ENCODE measurements at regions not wholly inside any gene's neighbourhood (a gene's known extent, or its start where the extent isn't known, plus 50 kb on each side); places are given as distances from the start of the nearest gene placed in this dataset.

DNA sequence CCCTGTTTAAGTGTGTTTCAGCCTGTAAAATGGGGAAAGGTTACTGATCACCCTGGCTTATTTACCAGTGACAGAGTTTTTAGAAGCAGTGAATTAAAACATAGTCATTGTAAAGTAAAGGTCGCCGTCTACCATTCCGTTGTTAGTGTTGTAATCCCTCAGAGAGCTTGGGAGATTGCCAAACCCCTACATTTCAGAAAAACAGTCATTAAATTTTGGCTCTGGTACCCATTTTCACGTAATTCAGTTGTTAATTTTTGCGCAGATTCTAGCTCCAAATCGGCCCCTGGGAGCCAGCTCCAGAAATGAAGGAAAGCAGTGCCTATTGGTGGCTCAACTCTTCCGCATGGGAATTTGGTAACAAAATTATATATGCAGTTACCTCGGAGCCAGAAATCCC is 127.7 kb upstream of the AJAP1 start:
- in situ Hi-C loops (cut with HindIII; ENCODE audit: low pct_unique_long_range_greater_than_20kb, low sequenced_read_pairs) (no loop called here), intact Hi-C loops (cut with micrococcal nuclease; ENCODE audit: unreplicated experiment) (no loop called here)
- H3K4me1 ChIP-seq (ENCODE audit: control insufficient read depth, insufficient read depth, low read length), result no peaks in the 10 kb centered on the region
- ATAC-seq, result no peak
- ChIA-PET CTCF (no interaction called here), POLR2A (no interaction called here)
- H3K27ac ChIP-seq (ENCODE audit: low read length), result no peak overlapping the region
- no peaks in the 10 kb centered on the region for H3K9me3 ChIP-seq (ENCODE audit: control insufficient read depth, insufficient read depth, low read depth, low read length)
- H3K4me3 ChIP-seq (ENCODE audit: low read depth in 2 of 2, low read length in 2 of 2), result no peak overlapping the region
- peaks cover 6% of the 10 kb centered on the region; the same call in 1 of the 2 replicates for H3K27me3 ChIP-seq (ENCODE audit: control insufficient read depth, insufficient read depth, low read length)
- DNase-seq (ENCODE audit: low read depth, low spot score), result no peak
- BruUV-seq (replicated peaks), result no TSS peak
- TF ChIP-seq TCF7L2 (IDR thresholded peaks at IDR 0.05; ENCODE audit: low read depth, low read length), result no peak
- no peak for TF ChIP-seq POLR2AphosphoS5 (IDR thresholded peaks at IDR 0.05; ENCODE audit: low read depth, low read length)
- no peaks in the 10 kb centered on the region for H3K36me3 ChIP-seq (ENCODE audit: control insufficient read depth, insufficient read depth, low read length)

DNA sequence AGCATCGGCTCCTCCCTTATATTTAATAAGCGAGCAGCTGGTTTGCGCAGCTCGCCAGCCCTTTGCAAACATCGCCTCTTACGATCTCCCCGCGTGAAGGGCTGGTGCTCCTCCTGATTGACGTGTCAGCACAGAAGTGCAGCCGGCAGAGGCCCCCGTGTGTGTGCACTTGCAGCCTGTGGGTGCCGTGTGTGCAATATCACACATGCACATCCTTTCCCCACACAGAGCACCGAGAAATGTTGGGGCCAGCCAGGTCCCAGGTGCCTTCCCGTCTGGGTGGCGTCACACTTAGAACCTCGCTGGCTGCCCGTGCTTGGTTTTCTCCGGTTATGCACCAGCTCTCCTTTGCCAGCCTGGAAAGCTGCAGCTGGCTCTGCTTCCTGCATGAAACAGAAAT is 126.6 kb upstream of the AJAP1 start:
- ATAC-seq (no peak), DNase-seq (ENCODE audit: low read depth, low spot score) (no peak)
- intact Hi-C loops (cut with micrococcal nuclease; ENCODE audit: unreplicated experiment) (no loop called here), in situ Hi-C loops (cut with HindIII; ENCODE audit: low pct_unique_long_range_greater_than_20kb, low sequenced_read_pairs) (no loop called here)
- no peaks in the 10 kb centered on the region for H3K36me3 ChIP-seq (ENCODE audit: control insufficient read depth, insufficient read depth, low read length)
- ChIA-PET POLR2A (no interaction called here), CTCF (no interaction called here)
- TF ChIP-seq POLR2AphosphoS5 (IDR thresholded peaks at IDR 0.05; ENCODE audit: low read depth, low read length), result no peak
- no peak for TF ChIP-seq TCF7L2 (IDR thresholded peaks at IDR 0.05; ENCODE audit: low read depth, low read length)
- H3K27me3 ChIP-seq (ENCODE audit: control insufficient read depth, insufficient read depth, low read length), result peaks cover 6% of the 10 kb centered on the region; the same call in 1 of the 2 replicates
- H3K4me1 ChIP-seq (ENCODE audit: control insufficient read depth, insufficient read depth, low read length), result no peaks in the 10 kb centered on the region
- no peak overlapping the region for H3K4me3 ChIP-seq (ENCODE audit: low read depth in 2 of 2, low read length in 2 of 2)
- no peaks in the 10 kb centered on the region for H3K9me3 ChIP-seq (ENCODE audit: control insufficient read depth, insufficient read depth, low read depth, low read length)
- no TSS peak for BruUV-seq (replicated peaks)
- no peak overlapping the region for H3K27ac ChIP-seq (ENCODE audit: low read length)

DNA sequence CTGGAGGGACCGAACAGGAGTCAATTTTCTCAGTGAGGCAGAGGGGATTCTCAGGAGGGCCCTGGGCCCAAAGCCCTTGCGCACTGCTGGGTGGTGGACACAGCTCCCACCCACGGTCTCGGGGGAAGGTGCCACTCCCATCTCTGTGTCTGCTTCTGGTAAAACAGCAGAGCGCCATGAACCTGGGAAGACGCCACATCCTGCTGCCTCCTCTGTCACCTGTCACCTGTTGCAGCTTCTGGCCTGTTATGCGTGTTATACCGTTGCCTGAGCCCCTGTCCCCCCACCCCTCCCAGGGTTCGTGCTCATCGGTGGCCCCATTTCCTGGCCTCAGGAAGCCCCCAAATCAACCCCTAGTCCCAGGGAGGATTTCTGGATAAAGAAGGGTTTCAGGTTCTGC is 125.8 kb upstream of the AJAP1 start:
- Histone ChIP-seq H3K9me3 (ENCODE audit: control insufficient read depth, insufficient read depth, low read depth, low read length) (no peaks in the 10 kb centered on the region), H3K4me1 (ENCODE audit: control insufficient read depth, insufficient read depth, low read length) (no peaks in the 10 kb centered on the region), H3K27ac (ENCODE audit: low read length) (no peak overlapping the region), H3K4me3 (ENCODE audit: low read depth in 2 of 2, low read length in 2 of 2) (no peak overlapping the region), H3K36me3 (ENCODE audit: control insufficient read depth, insufficient read depth, low read length) (no peaks in the 10 kb centered on the region), H3K27me3 (ENCODE audit: control insufficient read depth, insufficient read depth, low read length) (peaks cover 2% of the 10 kb centered on the region; the same call in 1 of the 2 replicates)
- in situ Hi-C loops (cut with HindIII; ENCODE audit: low pct_unique_long_range_greater_than_20kb, low sequenced_read_pairs), result no loop called here
- DNase-seq (ENCODE audit: low read depth, low spot score), result no peak
- TF ChIP-seq POLR2AphosphoS5 (IDR thresholded peaks at IDR 0.05; ENCODE audit: low read depth, low read length) (no peak), TCF7L2 (IDR thresholded peaks at IDR 0.05; ENCODE audit: low read depth, low read length) (no peak), SIN3A (IDR thresholded peaks at IDR 0.05; ENCODE audit: borderline replicate concordance, insufficient read depth, low read depth, low read length) (no peak), CTCF (IDR thresholded peaks at IDR 0.05) (no peak)
- TF ChIP-seq, protein P1, sequence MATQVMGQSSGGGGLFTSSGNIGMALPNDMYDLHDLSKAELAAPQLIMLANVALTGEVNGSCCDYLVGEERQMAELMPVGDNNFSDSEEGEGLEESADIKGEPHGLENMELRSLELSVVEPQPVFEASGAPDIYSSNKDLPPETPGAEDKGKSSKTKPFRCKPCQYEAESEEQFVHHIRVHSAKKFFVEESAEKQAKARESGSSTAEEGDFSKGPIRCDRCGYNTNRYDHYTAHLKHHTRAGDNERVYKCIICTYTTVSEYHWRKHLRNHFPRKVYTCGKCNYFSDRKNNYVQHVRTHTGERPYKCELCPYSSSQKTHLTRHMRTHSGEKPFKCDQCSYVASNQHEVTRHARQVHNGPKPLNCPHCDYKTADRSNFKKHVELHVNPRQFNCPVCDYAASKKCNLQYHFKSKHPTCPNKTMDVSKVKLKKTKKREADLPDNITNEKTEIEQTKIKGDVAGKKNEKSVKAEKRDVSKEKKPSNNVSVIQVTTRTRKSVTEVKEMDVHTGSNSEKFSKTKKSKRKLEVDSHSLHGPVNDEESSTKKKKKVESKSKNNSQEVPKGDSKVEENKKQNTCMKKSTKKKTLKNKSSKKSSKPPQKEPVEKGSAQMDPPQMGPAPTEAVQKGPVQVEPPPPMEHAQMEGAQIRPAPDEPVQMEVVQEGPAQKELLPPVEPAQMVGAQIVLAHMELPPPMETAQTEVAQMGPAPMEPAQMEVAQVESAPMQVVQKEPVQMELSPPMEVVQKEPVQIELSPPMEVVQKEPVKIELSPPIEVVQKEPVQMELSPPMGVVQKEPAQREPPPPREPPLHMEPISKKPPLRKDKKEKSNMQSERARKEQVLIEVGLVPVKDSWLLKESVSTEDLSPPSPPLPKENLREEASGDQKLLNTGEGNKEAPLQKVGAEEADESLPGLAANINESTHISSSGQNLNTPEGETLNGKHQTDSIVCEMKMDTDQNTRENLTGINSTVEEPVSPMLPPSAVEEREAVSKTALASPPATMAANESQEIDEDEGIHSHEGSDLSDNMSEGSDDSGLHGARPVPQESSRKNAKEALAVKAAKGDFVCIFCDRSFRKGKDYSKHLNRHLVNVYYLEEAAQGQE (IDR thresholded peaks at IDR 0.05; ENCODE audit: insufficient read depth in 1 of 2, low read depth in 2 of 2, low read length in 1 of 2), result no peak
- intact Hi-C loops (cut with micrococcal nuclease; ENCODE audit: unreplicated experiment), result no loop called here
- ATAC-seq, result no peak
- ChIA-PET CTCF (no interaction called here), POLR2A (no interaction called here)
- no TSS peak for BruUV-seq (replicated peaks)

Data from Panc1 (cell line).